KMS-11 (cell line): ENCODE measurements at regions not wholly inside any gene's neighbourhood (a gene's known extent, or its start where the extent isn't known, plus 50 kb on each side); places are given as distances from the start of the nearest gene placed in this dataset.

ENCODE experiments used
- H2AFZ ChIP-seq: fragments of 200-600 bp; sonication (generic); 2 replicates; pipeline ENCODE4 v1.6.1; 2016; ENCODE audit warnings: antibody characterized with exemption, mixed run types, low read depth
- H3K27ac ChIP-seq: fragments of 200-600 bp; sonication (generic); 2 replicates; pipeline ENCODE4 v1.6.1; 2016; ENCODE audit warnings: mild to moderate bottlenecking, mixed run types
- H3K27me3 ChIP-seq: fragments of 200-600 bp; sonication (generic); 2 replicates; pipeline ENCODE4 v1.6.1; 2017; ENCODE audit warnings: mild to moderate bottlenecking, low read depth, mixed run types, moderate library complexity; ENCODE audit not compliant: insufficient read depth
- H3K36me3 ChIP-seq: fragments of 200-600 bp; sonication (generic); 2 replicates; pipeline ENCODE4 v1.6.1; 2017; ENCODE audit warnings: mild to moderate bottlenecking, mixed run types; ENCODE audit not compliant: insufficient read depth
- H3K4me1 ChIP-seq: fragments of 200-600 bp; sonication (generic); 2 replicates; pipeline ENCODE4 v1.6.1; 2016; ENCODE audit warnings: mild to moderate bottlenecking, low read depth, mixed run types; ENCODE audit not compliant: poor library complexity, severe bottlenecking
- H3K4me2 ChIP-seq: fragments of 200-600 bp; sonication (generic); 2 replicates; pipeline ENCODE4 v1.7.0; 2016; ENCODE audit warnings: mild to moderate bottlenecking, mixed run types
- H3K4me3 ChIP-seq: fragments of 200-600 bp; sonication (generic); IDR thresholded peaks from 2 replicates; pipeline ENCODE4 v1.6.1; 2017; ENCODE audit warnings: low read depth, low read length, mixed read lengths; ENCODE audit not compliant: insufficient read depth
- H3K79me2 ChIP-seq: fragments of 200-600 bp; sonication (generic); 2 replicates; pipeline ENCODE4 v1.6.1; 2016; ENCODE audit warnings: low read depth, mixed run types; ENCODE audit not compliant: insufficient read depth
- H3K9ac ChIP-seq: fragments of 200-600 bp; sonication (generic); 2 replicates; pipeline ENCODE4 v1.6.1; 2016; ENCODE audit warnings: mild to moderate bottlenecking, mixed run types
- H4K20me1 ChIP-seq: fragments of 200-600 bp; sonication (generic); 2 replicates; pipeline ENCODE4 v1.6.1; 2016; ENCODE audit warnings: mild to moderate bottlenecking, mixed run types; ENCODE audit not compliant: insufficient read depth
- CTCF ChIP-seq: fragments of 200-600 bp; sonication (generic); conservative IDR thresholded peaks from 2 replicates; pipeline ENCODE4 v1.6.1; 2017; ENCODE audit warnings: low read depth, mild to moderate bottlenecking, antibody characterized with exemption, low read length, moderate library complexity, mixed read lengths

DNA sequence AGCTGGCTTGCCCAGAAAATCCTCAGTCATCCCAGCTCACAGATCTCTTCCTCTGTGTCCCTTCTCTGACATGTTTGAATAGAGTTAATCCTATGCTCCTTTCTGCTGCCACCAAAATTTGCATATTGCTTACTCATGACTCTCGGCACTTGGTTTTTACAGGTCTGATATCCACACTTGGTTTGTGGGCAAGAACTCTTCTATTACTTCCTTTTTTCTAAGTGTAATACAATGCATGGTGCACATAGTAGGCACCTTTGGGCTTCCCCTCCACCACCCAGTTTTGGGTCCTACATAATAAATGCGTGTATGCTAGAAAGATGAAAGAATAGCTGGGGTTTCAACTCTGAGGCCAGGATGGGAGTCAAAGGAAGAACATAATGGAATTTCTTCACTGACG lies 69.7 kb upstream of the GRK3 start:
- Histone ChIP-seq H3K9ac (no peak overlapping the region), H3K27me3 (no peaks in the 10 kb centered on the region), H3K4me2 (peak overlapping the region; percentile 29; the same call in 1 of the 2 replicates), H3K4me1 (peaks cover 16% of the 10 kb centered on the region), H3K36me3 (no peaks in the 10 kb centered on the region), H3K79me2 (no peaks in the 10 kb centered on the region), H4K20me1 (no peaks in the 10 kb centered on the region), H2AFZ (no peak overlapping the region), H3K4me3 (no peak overlapping the region), H3K27ac (no peak overlapping the region)
- no peak for TF ChIP-seq CTCF

GRCh38 chr22:25495285-25495684 lies 69.2 kb upstream of the GRK3 start:
- Histone ChIP-seq H3K79me2 (no peaks in the 10 kb centered on the region), H3K9ac (no peak overlapping the region), H3K36me3 (no peaks in the 10 kb centered on the region), H3K27me3 (no peaks in the 10 kb centered on the region), H3K27ac (no peak overlapping the region), H4K20me1 (no peaks in the 10 kb centered on the region), H2AFZ (no peak overlapping the region), H3K4me3 (no peak overlapping the region), H3K4me1 (peaks cover 16% of the 10 kb centered on the region), H3K4me2 (no peak overlapping the region)
- TF ChIP-seq CTCF, result no peak

- no peak overlapping the region for H2AFZ ChIP-seq
- no peak for TF ChIP-seq CTCF
- H3K4me3 ChIP-seq, result no peak overlapping the region
- no peak overlapping the region for H3K9ac ChIP-seq
- no peaks in the 10 kb centered on the region for H3K27me3 ChIP-seq
- no peak overlapping the region for H3K4me2 ChIP-seq
- H3K4me1 ChIP-seq, result peaks cover 16% of the 10 kb centered on the region
- H3K27ac ChIP-seq, result no peak overlapping the region
- no peaks in the 10 kb centered on the region for H3K79me2 ChIP-seq
- no peaks in the 10 kb centered on the region for H4K20me1 ChIP-seq
- H3K36me3 ChIP-seq, result no peaks in the 10 kb centered on the region
These were observed 67.9 kb upstream of the GRK3 start for GRCh38 chr22:25496396-25497064.

GRCh38 chr22:25497181-25497641 lies 67.3 kb upstream of the GRK3 start:
- H3K9ac ChIP-seq, result no peak overlapping the region
- H3K27me3 ChIP-seq, result no peaks in the 10 kb centered on the region
- no peaks in the 10 kb centered on the region for H4K20me1 ChIP-seq
- no peaks in the 10 kb centered on the region for H3K36me3 ChIP-seq
- TF ChIP-seq CTCF, result no peak
- H3K79me2 ChIP-seq, result no peaks in the 10 kb centered on the region
- H3K27ac ChIP-seq, result no peak overlapping the region
- H3K4me2 ChIP-seq, result no peak overlapping the region
- H2AFZ ChIP-seq, result no peak overlapping the region
- H3K4me1 ChIP-seq, result peaks cover 16% of the 10 kb centered on the region
- no peak overlapping the region for H3K4me3 ChIP-seq
